Liver (tissue), 8 donors: ENCODE measurements at regions not wholly inside any gene's neighbourhood (a gene's known extent, or its start where the extent isn't known, plus 50 kb on each side); places are given as distances from the start of the nearest gene placed in this dataset.

Source experiments
- DNase-seq: peaks from one replicate; pipeline ENCODE4 v3.0.0-alpha.2; 2017; ENCODE audit warnings: low spot score
- H3K27ac ChIP-seq, 2 donors: one replicate each; pipeline ENCODE4 v1.7.0; 2013; ENCODE audit warnings: inconsistent platforms in 2 of 2, low read length in 2 of 2, control low read depth in 1 of 2, low read depth in 1 of 2, mild to moderate bottlenecking in 1 of 2
- H3K27me3 ChIP-seq, 4 donors: one replicate each; pipeline versions ENCODE4 v1.6.1 to v1.7.0; 2013; ENCODE audit warnings: low read length in 3 of 4, inconsistent platforms in 1 of 4, mild to moderate bottlenecking in 1 of 4, moderate library complexity in 1 of 4; ENCODE audit not compliant: control insufficient read depth in 4 of 4, insufficient read depth in 4 of 4
- H3K36me3 ChIP-seq, 4 donors: one replicate each; pipeline versions ENCODE4 v1.6.1 to v1.7.0; 2013; ENCODE audit warnings: low read length in 3 of 4, mild to moderate bottlenecking in 3 of 4, low read depth in 1 of 4, moderate library complexity in 1 of 4; ENCODE audit not compliant: control insufficient read depth in 4 of 4, insufficient read depth in 3 of 4
- H3K4me1 ChIP-seq, 4 donors: one replicate each; pipeline versions ENCODE4 v1.6.1 to v1.7.0; 2013; ENCODE audit warnings: low read length in 3 of 4, mild to moderate bottlenecking in 3 of 4, moderate library complexity in 1 of 4; ENCODE audit not compliant: control insufficient read depth in 4 of 4, insufficient read depth in 4 of 4
- H3K4me3 ChIP-seq, 3 donors: one replicate each; pipeline versions ENCODE4 v1.6.1 to v1.7.0; 2013; ENCODE audit warnings: low read length in 3 of 3, control low read depth in 1 of 3, low read depth in 1 of 3, mild to moderate bottlenecking in 1 of 3
- H3K9ac ChIP-seq, 2 donors: one replicate each; pipeline ENCODE4 v1.7.0; 2013; ENCODE audit warnings: low read length in 2 of 2, mild to moderate bottlenecking in 2 of 2, moderate library complexity in 2 of 2, control low read depth in 1 of 2, low read depth in 1 of 2
- H3K9me3 ChIP-seq, 4 donors: one replicate each; pipeline versions ENCODE4 v1.6.1 to v1.7.0; 2013; ENCODE audit warnings: low read length in 3 of 4; ENCODE audit not compliant: control insufficient read depth in 4 of 4
- CTCF ChIP-seq: fragments of 150-350 bp; IDR thresholded peaks from 2 replicates; pipeline ENCODE4 v1.5.1; 2017; ENCODE audit warnings: improper control_type of control experiment, low read depth, low read length; ENCODE audit not compliant: missing input control
- EGR1 ChIP-seq, 2 donors: IDR thresholded peaks; 2 replicates each; pipeline ENCODE4 v1.6.1; 2016 to 2018; ENCODE audit warnings: antibody characterized with exemption in 2 of 2, low read depth in 2 of 2
- FOXA1 ChIP-seq: IDR thresholded peaks from 2 replicates; pipeline ENCODE4 v1.6.1; 2016; ENCODE audit warnings: antibody characterized with exemption
- FOXA2 ChIP-seq: IDR thresholded peaks from 2 replicates; pipeline ENCODE4 v1.6.1; 2016; ENCODE audit warnings: antibody characterized with exemption
- HNF4A ChIP-seq, 2 donors: conservative IDR thresholded peaks; 2 replicates each; pipeline ENCODE4 v1.6.1; 2016; ENCODE audit warnings: antibody characterized with exemption in 2 of 2, mild to moderate bottlenecking in 2 of 2
- HNF4G ChIP-seq: IDR thresholded peaks from 2 replicates; pipeline ENCODE4 v1.6.1; 2016; ENCODE audit warnings: antibody characterized with exemption
- JUND ChIP-seq, 2 donors: IDR thresholded peaks; 2 replicates each; pipeline ENCODE4 v1.6.1; 2016; ENCODE audit warnings: antibody characterized with exemption in 2 of 2
- MAX ChIP-seq: IDR thresholded peaks from 2 replicates; pipeline ENCODE4 v1.6.1; 2016; ENCODE audit warnings: antibody characterized with exemption
- NR2F2 ChIP-seq: IDR thresholded peaks from 2 replicates; pipeline ENCODE4 v1.6.1; 2016; ENCODE audit warnings: antibody characterized with exemption
- RAD21 ChIP-seq, 2 donors: IDR thresholded peaks; 2 replicates each; pipeline ENCODE4 v1.6.1; 2016; ENCODE audit warnings: antibody characterized with exemption in 2 of 2, mild to moderate bottlenecking in 2 of 2
- REST ChIP-seq: IDR thresholded peaks from 2 replicates; pipeline ENCODE4 v1.6.1; 2016; ENCODE audit warnings: antibody characterized with exemption, mild to moderate bottlenecking
- RXRA ChIP-seq, 2 donors: IDR thresholded peaks; 2 replicates each; pipeline ENCODE4 v1.6.1; 2017 to 2018; ENCODE audit warnings: antibody characterized with exemption in 2 of 2, mild to moderate bottlenecking in 1 of 2
- SP1 ChIP-seq: IDR thresholded peaks from 2 replicates; pipeline ENCODE4 v1.6.1; 2018; ENCODE audit warnings: antibody characterized with exemption, mild to moderate bottlenecking
- TAF1 ChIP-seq: conservative IDR thresholded peaks from 2 replicates; pipeline ENCODE4 v1.6.1; 2016; ENCODE audit warnings: antibody characterized with exemption, mild to moderate bottlenecking
- YY1 ChIP-seq: IDR thresholded peaks from 2 replicates; pipeline ENCODE4 v1.6.1; 2016; ENCODE audit warnings: antibody characterized with exemption, mild to moderate bottlenecking
- ZBTB33 ChIP-seq: IDR thresholded peaks from 2 replicates; pipeline ENCODE4 v1.6.1; 2016; ENCODE audit warnings: antibody characterized with exemption
- WGBS: extraction: QIAGEN DNeasy Blood & Tissue Kit; methylation state at CpG from one replicate; pipeline ENCODE4 v1.1.7; 2013; 5-methylcytosine and 5-hydroxymethylcytosine counted together
- donor health status: healthy.
- donor health status: healthy.
- donor health status: healthy.
- donor health status: healthy.
- donor health status: healthy.

GRCh38 chr4:34790131-34790530 lies 1454.2 kb downstream of the ARAP2 start:
- peaks cover 0 to 4% (median 0%) of the 10 kb centered on the region in 4 donors for H3K9me3 ChIP-seq
- DNase-seq, result no peak
- H3K4me3 ChIP-seq, result no peak overlapping the region
- TF ChIP-seq ZBTB33 (no peak), NR2F2 (no peak), EGR1 (IDR thresholded peaks at IDR 0.05; ENCODE audit: low read depth in 2 of 2) (no peak)
- no peaks in the 10 kb centered on the region for H3K27me3 ChIP-seq
- H3K9ac ChIP-seq, result no peak overlapping the region
- no peak overlapping the region for H3K27ac ChIP-seq
- H3K4me1 ChIP-seq, result no peaks in the 10 kb centered on the region
- WGBS, result 76% methylated on average over 2 of the region's 2 CpGs
- H3K36me3 ChIP-seq, result no peaks in the 10 kb centered on the region

GRCh38 chr4:34791209-34791608 lies 1453.1 kb downstream of the ARAP2 start:
- no peaks in the 10 kb centered on the region for H3K27me3 ChIP-seq
- no peak overlapping the region for H3K4me3 ChIP-seq
- no peak overlapping the region for H3K27ac ChIP-seq
- H3K36me3 ChIP-seq, result no peaks in the 10 kb centered on the region
- WGBS, result 82% methylated on average over 2 of the region's 2 CpGs
- no peak for TF ChIP-seq RAD21 (IDR thresholded peaks at IDR 0.05)
- TF ChIP-seq CTCF, result no peak
- TF ChIP-seq EGR1 (IDR thresholded peaks at IDR 0.05; ENCODE audit: low read depth in 2 of 2), result no peak
- no peak for TF ChIP-seq HNF4G
- no peak for TF ChIP-seq YY1
- TF ChIP-seq NR2F2, result no peak
- TF ChIP-seq HNF4A (conservative IDR thresholded peaks at IDR 0.05), result no peak
- no peak for TF ChIP-seq FOXA1
- no peak for TF ChIP-seq MAX
- no peak for TF ChIP-seq SP1
- no peak for TF ChIP-seq ZBTB33
- TF ChIP-seq TAF1, result no peak
- H3K4me1 ChIP-seq, result no peaks in the 10 kb centered on the region
- DNase-seq, result no peak
- peaks cover 0 to 4% (median 0%) of the 10 kb centered on the region in 4 donors for H3K9me3 ChIP-seq
- no peak overlapping the region for H3K9ac ChIP-seq

GRCh38 chr4:34800953-34801352 lies 1443.4 kb downstream of the ARAP2 start:
- Histone ChIP-seq H3K4me3 (no peak overlapping the region), H3K4me1 (no peaks in the 10 kb centered on the region), H3K9ac (no peak overlapping the region), H3K9me3 (no peaks in the 10 kb centered on the region), H3K27ac (no peak overlapping the region), H3K36me3 (no peaks in the 10 kb centered on the region), H3K27me3 (no peaks in the 10 kb centered on the region)
- WGBS, result 48% methylated on average over 1 of the region's 1 CpG
- DNase-seq, result no peak
- TF ChIP-seq FOXA1 (no peak), RXRA (IDR thresholded peaks at IDR 0.05) (no peak), ZBTB33 (no peak), FOXA2 (no peak), SP1 (no peak), HNF4G (no peak), JUND (IDR thresholded peaks at IDR 0.05) (no peak), EGR1 (IDR thresholded peaks at IDR 0.05; ENCODE audit: low read depth in 2 of 2) (no peak), REST (no peak)
